A549 (cell line): ENCODE measurements at regions not wholly inside any gene's neighbourhood (a gene's known extent, or its start where the extent isn't known, plus 50 kb on each side); places are given as distances from the start of the nearest gene placed in this dataset.

Experiments used
- ATAC-seq, 2 experiments: fragments of 200-7000 bp in 1 of 2; fragments of >200 bp in 1 of 2; cut with Nextera tagmentation in 1 of 2; cut with Tn5 transposase in 1 of 2; 3 replicates each; pipeline versions ENCODE4 v1.8.0 to v1.9.1; 2018 to 2020; ENCODE audit warnings: mild to moderate bottlenecking in 1 of 2, moderate library complexity in 1 of 2
- CTCF ChIA-PET: fragments of 300-600 bp; sonication (Branson Sonifier 250); formaldehyde crosslinking; extraction: SDS; loops from one replicate; lab custom pipeline; 2021; ENCODE audit warnings: antibody characterized with exemption, inconsistent platforms; lab: Yijun Ruan, JAX
- POLR2A ChIA-PET: fragments of 350-600 bp; formaldehyde crosslinking; extraction: SDS; loops from one replicate; lab custom pipeline; 2021; ENCODE audit warnings: antibody characterized with exemption, inconsistent platforms; lab: Yijun Ruan, JAX
- DNase-seq, 2 experiments: peaks; one replicate each; pipeline versions ENCODE4 v3.0.0 to v3.0.0-alpha.2; 2011 to 2016; ENCODE audit warnings: low read depth in 1 of 2, low spot score in 1 of 2
- FAIRE-seq: peaks from 2 replicates; lab custom pipeline; 2011; peaks lifted over from hg19 to GRCh38; lab: Jason Lieb, UNC
- H3K27ac ChIP-seq, 2 experiments: fragments of >200 bp; sonication (Bioruptor Twin); formaldehyde crosslinking; 3 replicates each; pipeline ENCODE4 v1.5.1; 2016 to 2017
- H3K4me1 ChIP-seq: fragments of >200 bp; sonication (Bioruptor Twin); formaldehyde crosslinking; 3 replicates; pipeline ENCODE4 v1.6.1; 2016
- H3K4me2 ChIP-seq: fragments of >200 bp; sonication (Bioruptor Twin); formaldehyde crosslinking; 3 replicates; pipeline ENCODE4 v1.6.1; 2016
- H3K4me3 ChIP-seq: fragments of >200 bp; sonication (Bioruptor Twin); formaldehyde crosslinking; 3 replicates; pipeline ENCODE4 v1.5.1; 2016
- H3K9me3 ChIP-seq: fragments of >200 bp; sonication (Bioruptor Twin); formaldehyde crosslinking; 3 replicates; pipeline ENCODE4 v1.6.1; 2016
- CBX2 ChIP-seq: fragments of 200-600 bp; sonication (generic); IDR thresholded peaks from 2 replicates; pipeline ENCODE4 v1.6.1; 2016; ENCODE audit warnings: low read depth, mild to moderate bottlenecking, borderline replicate concordance
- CEBPB ChIP-seq, 2 experiments: fragments of >200 bp in 1 of 2; sonication (Bioruptor Twin) in 1 of 2; formaldehyde crosslinking in 1 of 2; IDR thresholded peaks; 2 replicates each; pipeline ENCODE4 v1.6.1; 2012 to 2016
- CHD2 ChIP-seq: fragments of 150-350 bp; IDR thresholded peaks from 2 replicates; pipeline ENCODE4 v1.6.1; 2014; ENCODE audit warnings: low read length; ENCODE audit not compliant: partially characterized antibody
- EHF ChIP-seq: fragments of 250-450 bp; sonication (Bioruptor Pico); IDR thresholded peaks from 2 replicates; pipeline ENCODE4 v1.5.0; 2020; ENCODE audit warnings: mild to moderate bottlenecking
- EHMT2 ChIP-seq: fragments of 200-600 bp; sonication (generic); IDR thresholded peaks from 2 replicates; pipeline ENCODE4 v1.6.1; 2016; ENCODE audit warnings: antibody characterized with exemption, low read depth, mild to moderate bottlenecking, moderate library complexity
- EP300 ChIP-seq, 2 experiments: fragments of >200 bp; sonication (Bioruptor Twin); formaldehyde crosslinking; IDR thresholded peaks; 2 replicates in 1 of 2; 3 replicates in 1 of 2; pipeline ENCODE4 v1.6.1; 2016 to 2017
- ESRRA ChIP-seq: fragments of 150-350 bp; IDR thresholded peaks from 2 replicates; pipeline ENCODE4 v1.6.1; 2014; ENCODE audit warnings: mild to moderate bottlenecking, low read length, borderline replicate concordance
- FOSL2 ChIP-seq, 2 experiments: fragments of 450-650 bp in 1 of 2; fragments of >200 bp in 1 of 2; sonication (Bioruptor Twin) in 1 of 2; formaldehyde crosslinking; IDR thresholded peaks; 2 replicates each; pipeline versions ENCODE4 v1.5.0 to v1.6.1; 2016 to 2020; ENCODE audit warnings: mild to moderate bottlenecking in 1 of 2, moderate library complexity in 1 of 2
- GATA3 ChIP-seq: IDR thresholded peaks from 2 replicates; pipeline ENCODE4 v1.6.1; 2012; ENCODE audit warnings: borderline replicate concordance
- HOXA7 ChIP-seq: fragments of 250-450 bp; sonication (Bioruptor Pico); IDR thresholded peaks from 2 replicates; pipeline ENCODE4 v1.5.0; 2020; ENCODE audit warnings: mild to moderate bottlenecking, moderate library complexity
- HOXB5 ChIP-seq: fragments of 250-450 bp; sonication (Bioruptor Pico); IDR thresholded peaks from 2 replicates; pipeline ENCODE4 v1.5.0; 2020; ENCODE audit warnings: mild to moderate bottlenecking, moderate library complexity
- JUN ChIP-seq, 2 experiments: fragments of >200 bp; sonication (Bioruptor Twin); formaldehyde crosslinking; IDR thresholded peaks; 2 replicates in 1 of 2; 3 replicates in 1 of 2; pipeline ENCODE4 v1.6.1; 2016 to 2017
- JUNB ChIP-seq: fragments of >200 bp; sonication (Bioruptor Twin); formaldehyde crosslinking; IDR thresholded peaks from 2 replicates; pipeline ENCODE4 v1.6.1; 2016
- KDM1A ChIP-seq: fragments of 200-600 bp; sonication (generic); IDR thresholded peaks from 2 replicates; pipeline ENCODE4 v1.6.1; 2016; ENCODE audit warnings: low read depth, mild to moderate bottlenecking
- MAX ChIP-seq: IDR thresholded peaks from 2 replicates; pipeline ENCODE4 v1.6.1; 2012
- MAZ ChIP-seq: fragments of 150-350 bp; IDR thresholded peaks from 2 replicates; pipeline ENCODE4 v1.6.1; 2014; ENCODE audit warnings: antibody characterized with exemption, low read depth, low read length, borderline replicate concordance
- MYC ChIP-seq: IDR thresholded peaks from 2 replicates; pipeline ENCODE4 v1.6.1; 2012; ENCODE audit warnings: mild to moderate bottlenecking, inconsistent platforms, low read length, improper control_type of control experiment, borderline replicate concordance
- NFE2L2 ChIP-seq: fragments of 150-350 bp; conservative IDR thresholded peaks from 2 replicates; pipeline ENCODE4 v1.6.1; 2014; ENCODE audit warnings: low read length
- NPAS2 ChIP-seq: fragments of 250-450 bp; sonication (Bioruptor Pico); IDR thresholded peaks from 2 replicates; pipeline ENCODE4 v1.8.0; 2022; ENCODE audit warnings: mild to moderate bottlenecking, moderate library complexity, borderline replicate concordance
- NR3C1 ChIP-seq: fragments of >200 bp; sonication (Bioruptor Twin); formaldehyde crosslinking; IDR thresholded peaks from 3 replicates; pipeline ENCODE4 v1.6.1; 2017
- POLR2AphosphoS2 ChIP-seq: conservative IDR thresholded peaks from 2 replicates; pipeline ENCODE4 v1.6.1; 2012; ENCODE audit warnings: low read length, improper control_type of control experiment, inconsistent platforms
- RAD21 ChIP-seq, 2 experiments: fragments of >200 bp in 1 of 2; sonication (Bioruptor Twin) in 1 of 2; formaldehyde crosslinking in 1 of 2; IDR thresholded peaks in 1 of 2; conservative IDR thresholded peaks in 1 of 2; 2 replicates in 1 of 2; 3 replicates in 1 of 2; pipeline ENCODE4 v1.6.1; 2012 to 2018; ENCODE audit warnings: inconsistent platforms in 1 of 2
- REST ChIP-seq: fragments of 200-600 bp; sonication (generic); IDR thresholded peaks from 2 replicates; pipeline ENCODE4 v1.6.1; 2016; ENCODE audit warnings: antibody characterized with exemption, mild to moderate bottlenecking, moderate library complexity
- RFX5 ChIP-seq: fragments of 450-650 bp; IDR thresholded peaks from 2 replicates; pipeline ENCODE4 v1.7.1; 2014; ENCODE audit warnings: antibody characterized with exemption, mild to moderate bottlenecking, moderate library complexity
- RNF2 ChIP-seq: fragments of 200-600 bp; sonication (generic); IDR thresholded peaks from 2 replicates; pipeline ENCODE4 v1.6.1; 2016; ENCODE audit warnings: low read depth, mild to moderate bottlenecking, antibody characterized with exemption, moderate library complexity, borderline replicate concordance
- SREBF2 ChIP-seq: fragments of 450-650 bp; IDR thresholded peaks from 2 replicates; pipeline ENCODE4 v1.6.1; 2014; ENCODE audit warnings: mild to moderate bottlenecking, moderate library complexity
- TP53 ChIP-seq: fragments of 250-450 bp; sonication (Bioruptor Pico); IDR thresholded peaks from 2 replicates; pipeline ENCODE4 v1.5.0; 2021; ENCODE audit warnings: mild to moderate bottlenecking, moderate library complexity
- ZC3H11A ChIP-seq: fragments of 450-650 bp; IDR thresholded peaks from 2 replicates; pipeline ENCODE4 v1.6.1; 2014; ENCODE audit warnings: antibody characterized with exemption, mild to moderate bottlenecking
- WGBS: methylation state at CpG from one replicate; pipeline ENCODE4 v1.1.6; 2017; ENCODE audit errors: missing lambda C conversion rate; 5-methylcytosine and 5-hydroxymethylcytosine counted together
- TF ChIP-seq, protein P1 (sequence below): IDR thresholded peaks from 2 replicates; pipeline ENCODE4 v1.6.1; 2012
- TF ChIP-seq, protein P2 (sequence below): fragments of 250-450 bp; sonication (Bioruptor Pico); IDR thresholded peaks from 2 replicates; pipeline ENCODE4 v1.5.0; 2020; ENCODE audit warnings: low read depth, mild to moderate bottlenecking, moderate library complexity
- TF ChIP-seq, protein P3 (sequence below): fragments of >200 bp; sonication (Bioruptor Twin); formaldehyde crosslinking; IDR thresholded peaks from 2 replicates; pipeline ENCODE4 v1.6.1; 2016

- TF ChIP-seq, protein P1, sequence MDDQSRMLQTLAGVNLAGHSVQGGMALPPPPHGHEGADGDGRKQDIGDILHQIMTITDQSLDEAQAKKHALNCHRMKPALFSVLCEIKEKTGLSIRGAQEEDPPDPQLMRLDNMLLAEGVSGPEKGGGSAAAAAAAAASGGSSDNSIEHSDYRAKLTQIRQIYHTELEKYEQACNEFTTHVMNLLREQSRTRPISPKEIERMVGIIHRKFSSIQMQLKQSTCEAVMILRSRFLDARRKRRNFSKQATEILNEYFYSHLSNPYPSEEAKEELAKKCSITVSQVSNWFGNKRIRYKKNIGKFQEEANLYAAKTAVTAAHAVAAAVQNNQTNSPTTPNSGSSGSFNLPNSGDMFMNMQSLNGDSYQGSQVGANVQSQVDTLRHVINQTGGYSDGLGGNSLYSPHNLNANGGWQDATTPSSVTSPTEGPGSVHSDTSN, result no peak
- TF ChIP-seq, all 56 proteins: peak for 0
- Histone ChIP-seq H3K27ac (no peak overlapping the region), H3K4me1 (no peaks in the 10 kb centered on the region), H3K4me2 (no peak overlapping the region), H3K9me3 (no peaks in the 10 kb centered on the region), H3K4me3 (no peak overlapping the region)
- FAIRE-seq (no peak), DNase-seq (no peak), ATAC-seq (no peak)
- CTCF ChIA-PET, result no interaction called here
- POLR2A ChIA-PET, result no interaction called here
- WGBS, result 49% methylated on average over 2 of the region's 2 CpGs
These were observed 160.0 kb upstream of the SEMA3E start for GRCh38 chr7:83808982-83809381.

DNA sequence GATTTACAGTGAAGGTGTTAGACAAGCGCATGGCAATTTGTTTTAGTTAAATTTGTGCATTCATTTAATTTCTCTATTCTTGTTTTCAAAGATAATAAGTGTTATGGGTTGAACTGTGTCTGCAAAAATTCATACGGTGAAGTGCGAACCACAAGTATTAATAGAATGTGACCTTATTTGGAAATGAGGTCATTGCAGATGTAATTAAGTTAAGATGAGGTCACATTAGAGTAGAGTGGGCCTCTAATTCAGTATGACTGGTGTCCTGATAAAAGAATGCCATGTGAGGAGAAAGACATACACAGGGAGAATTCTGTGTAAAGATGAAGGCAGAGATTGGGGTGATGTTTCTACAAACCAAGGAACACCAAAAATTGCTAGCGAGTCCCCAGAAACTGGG, 158.8 kb upstream of the SEMA3E start:
- WGBS, result 54% methylated on average over 4 of the region's 4 CpGs
- ATAC-seq (no peak), FAIRE-seq (no peak), DNase-seq (no peak)
- Histone ChIP-seq H3K27ac (no peak overlapping the region), H3K9me3 (no peaks in the 10 kb centered on the region), H3K4me2 (no peak overlapping the region), H3K4me3 (no peak overlapping the region), H3K4me1 (no peaks in the 10 kb centered on the region)
- TF ChIP-seq SREBF2 (no peak), JUN (IDR thresholded peaks at IDR 0.05) (no peak), NFE2L2 (no peak), RFX5 (no peak), POLR2AphosphoS2 (no peak), GATA3 (no peak), MAZ (no peak), CEBPB (IDR thresholded peaks at IDR 0.05) (no peak), EHF (CRISPR knock-in tag) (no peak), EHMT2 (no peak), EP300 (IDR thresholded peaks at IDR 0.05) (no peak), MYC (no peak), ESRRA (no peak), CBX2 (no peak), TP53 (CRISPR knock-in tag) (no peak), HOXA7 (CRISPR knock-in tag) (no peak)
- TF ChIP-seq, protein P2, sequence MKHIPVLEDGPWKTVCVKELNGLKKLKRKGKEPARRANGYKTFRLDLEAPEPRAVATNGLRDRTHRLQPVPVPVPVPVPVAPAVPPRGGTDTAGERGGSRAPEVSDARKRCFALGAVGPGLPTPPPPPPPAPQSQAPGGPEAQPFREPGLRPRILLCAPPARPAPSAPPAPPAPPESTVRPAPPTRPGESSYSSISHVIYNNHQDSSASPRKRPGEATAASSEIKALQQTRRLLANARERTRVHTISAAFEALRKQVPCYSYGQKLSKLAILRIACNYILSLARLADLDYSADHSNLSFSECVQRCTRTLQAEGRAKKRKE, result no peak
- POLR2A ChIA-PET, result no interaction called here
- CTCF ChIA-PET, result no interaction called here

DNA sequence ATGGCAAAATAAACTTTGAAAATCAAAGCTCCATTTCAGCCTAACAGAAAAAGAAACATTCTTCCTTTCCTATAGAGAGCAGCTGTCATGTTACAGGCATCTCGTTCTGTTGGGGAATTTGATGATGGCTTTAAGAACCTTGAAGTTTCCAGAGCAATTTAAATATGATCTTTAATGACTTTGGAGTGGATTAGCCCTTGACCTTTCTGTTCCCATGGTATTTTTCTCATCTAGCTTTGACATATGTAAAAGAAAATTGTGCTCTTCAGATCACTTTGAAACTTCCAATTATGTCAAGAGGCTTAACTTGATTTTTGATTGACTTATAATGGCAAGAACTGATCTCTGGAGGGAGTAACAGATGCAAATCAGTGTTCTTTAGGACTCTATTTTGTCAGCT, 157.6 kb upstream of the SEMA3E start:
- 3% methylated on average over 1 of the region's 1 CpG for WGBS
- Histone ChIP-seq H3K4me1 (no peaks in the 10 kb centered on the region), H3K9me3 (no peaks in the 10 kb centered on the region), H3K4me2 (no peak overlapping the region), H3K27ac (no peak overlapping the region), H3K4me3 (no peak overlapping the region)
- ATAC-seq (no peak), DNase-seq (no peak), FAIRE-seq (no peak)
- ChIA-PET POLR2A (no interaction called here), CTCF (interaction anchor here (1.0 kb wide), 1 partner anchor 50 kb away, joined by 3 read pairs; no protein-coding TSS in a partner anchor)
- TF ChIP-seq HOXB5 (CRISPR knock-in tag) (no peak), EHMT2 (no peak), NR3C1 (no peak), HOXA7 (CRISPR knock-in tag) (no peak), NPAS2 (CRISPR knock-in tag) (no peak), EP300 (IDR thresholded peaks at IDR 0.05) (no peak), RAD21 (conservative IDR thresholded peaks at IDR 0.05 in 1 of 2, IDR thresholded peaks at IDR 0.05 in 1 of 2) (no peak), RNF2 (no peak), FOSL2 (IDR thresholded peaks at IDR 0.05) (no peak), FOSL2 (CRISPR knock-in tag; IDR thresholded peaks at IDR 0.05) (no peak), ZC3H11A (no peak), CHD2 (no peak), JUNB (no peak), NFE2L2 (no peak), MAX (no peak), REST (no peak), KDM1A (no peak), POLR2AphosphoS2 (no peak)
- TF ChIP-seq, protein P3, sequence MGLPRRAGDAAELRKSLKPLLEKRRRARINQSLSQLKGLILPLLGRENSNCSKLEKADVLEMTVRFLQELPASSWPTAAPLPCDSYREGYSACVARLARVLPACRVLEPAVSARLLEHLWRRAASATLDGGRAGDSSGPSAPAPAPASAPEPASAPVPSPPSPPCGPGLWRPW, result no peak
